Fibroblast of skin of abdomen (primary cell): ENCODE measurements at regions not wholly inside any gene's neighbourhood (a gene's known extent, or its start where the extent isn't known, plus 50 kb on each side); places are given as distances from the start of the nearest gene placed in this dataset.

Experiments
- DNase-seq: peaks from one replicate; pipeline ENCODE4 v3.0.0-alpha.2; 2013

DNA sequence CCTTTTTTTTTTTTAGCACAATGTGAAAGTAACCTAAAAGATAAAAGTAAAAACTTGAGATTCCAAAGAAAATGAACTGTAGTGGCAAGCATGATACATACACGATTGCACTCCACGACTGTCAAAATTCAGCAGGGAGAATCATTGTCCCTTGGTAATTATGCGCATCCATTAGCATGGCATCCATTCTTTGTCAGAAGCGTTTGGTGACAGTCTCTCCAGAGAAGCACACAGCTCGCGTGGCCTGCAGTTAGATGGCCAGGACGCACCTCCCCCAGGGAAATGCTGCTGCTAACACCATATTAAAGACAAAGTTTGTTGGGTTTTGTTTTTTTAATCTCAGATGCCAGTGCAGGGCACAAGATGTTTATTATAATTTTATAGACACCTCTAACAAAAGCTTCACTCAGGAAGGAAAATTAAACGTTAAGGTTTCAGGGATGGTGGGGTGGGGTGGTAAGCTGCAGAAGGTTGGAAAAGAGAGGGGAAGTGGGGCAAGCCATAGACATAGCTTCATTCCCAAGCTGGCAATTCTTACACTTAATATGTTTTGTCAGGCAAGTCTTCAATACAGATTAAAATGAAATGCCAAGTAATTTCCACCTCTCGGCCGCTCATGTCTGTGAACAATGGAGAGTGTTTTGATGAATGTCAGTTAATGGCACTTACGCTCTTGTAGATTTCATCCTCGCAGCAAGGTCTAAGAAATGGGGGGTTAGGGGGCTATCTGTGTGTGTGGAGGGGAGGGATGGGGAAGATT lies 142.8 kb upstream of the TOPAZ1 start:
- DNase-seq = no peak

DNA sequence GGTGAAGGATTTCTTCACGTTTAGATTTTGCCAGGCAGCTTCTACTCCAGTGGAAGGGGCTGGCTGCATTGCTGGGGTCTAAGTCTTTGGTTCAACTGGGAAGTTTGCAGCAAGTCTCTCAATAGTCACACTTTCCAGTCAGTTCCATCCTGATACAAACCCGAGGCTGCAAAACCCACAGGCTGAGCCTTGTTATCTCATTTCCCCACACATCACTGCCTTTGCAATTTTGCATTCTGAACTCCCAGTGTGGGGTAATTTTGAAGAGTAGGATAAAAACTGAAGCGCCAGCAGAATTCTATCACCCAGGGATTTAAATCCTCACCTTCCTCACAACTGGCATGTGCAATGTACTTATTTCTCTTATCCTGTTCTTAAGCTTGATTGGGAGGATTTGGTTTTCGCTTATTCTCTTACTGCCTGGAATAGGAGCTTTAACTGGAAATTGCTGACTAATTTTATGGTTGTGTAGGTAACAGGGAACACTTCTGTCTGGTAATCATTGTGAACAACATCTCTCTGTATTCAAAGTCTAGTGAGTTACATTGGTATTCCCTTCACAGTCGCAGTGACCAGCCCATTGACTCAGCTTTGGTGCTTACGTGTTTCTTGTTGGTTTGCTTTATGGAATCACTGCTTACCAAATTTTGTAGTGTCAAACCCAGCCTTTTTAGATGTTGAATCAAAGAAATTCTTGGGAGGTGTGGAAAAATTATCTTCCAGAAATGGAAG lies 142.0 kb upstream of the TOPAZ1 start:
- no peak for DNase-seq

DNA sequence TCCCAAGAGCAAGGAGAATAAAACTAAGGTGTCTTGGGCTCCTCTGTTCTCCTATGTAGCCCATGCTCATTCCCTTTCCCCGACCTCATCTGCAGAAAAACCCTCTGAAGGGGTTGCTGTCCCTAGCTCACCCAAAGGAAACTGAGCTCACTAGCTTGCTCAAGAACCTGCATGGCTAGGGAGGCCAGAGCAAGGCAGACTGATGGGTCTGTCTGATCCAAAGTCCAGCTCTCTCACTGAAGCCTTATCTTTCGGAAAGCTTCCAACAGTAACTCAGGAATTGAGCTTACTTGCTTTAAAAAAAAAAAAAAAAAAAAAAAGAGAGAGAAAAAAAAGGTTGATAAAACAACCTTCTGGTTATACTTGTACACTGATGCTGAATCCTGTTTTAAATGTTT lies 141.4 kb upstream of the TOPAZ1 start:
- no peak for DNase-seq

DNA sequence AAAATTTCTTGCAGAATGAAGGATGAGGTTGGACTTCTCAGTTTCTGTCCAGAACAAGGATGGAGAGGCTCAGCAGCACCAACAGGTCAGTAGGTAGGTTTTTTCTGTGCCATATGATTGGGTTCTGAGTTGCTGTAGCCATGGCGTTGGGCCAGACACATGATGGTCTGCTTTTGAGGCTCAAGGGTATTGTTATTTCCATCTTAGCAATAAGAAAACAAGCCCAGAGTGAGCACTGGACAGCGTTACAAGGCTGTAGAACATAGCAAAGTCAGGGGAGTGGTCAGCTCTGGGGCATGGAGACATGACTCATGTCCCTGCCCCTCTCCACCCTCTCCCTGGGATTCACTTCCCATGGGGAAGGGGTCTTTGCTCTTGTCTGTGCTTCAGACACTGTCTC lies 137.6 kb upstream of the TOPAZ1 start:
- DNase-seq = no peak

DNA sequence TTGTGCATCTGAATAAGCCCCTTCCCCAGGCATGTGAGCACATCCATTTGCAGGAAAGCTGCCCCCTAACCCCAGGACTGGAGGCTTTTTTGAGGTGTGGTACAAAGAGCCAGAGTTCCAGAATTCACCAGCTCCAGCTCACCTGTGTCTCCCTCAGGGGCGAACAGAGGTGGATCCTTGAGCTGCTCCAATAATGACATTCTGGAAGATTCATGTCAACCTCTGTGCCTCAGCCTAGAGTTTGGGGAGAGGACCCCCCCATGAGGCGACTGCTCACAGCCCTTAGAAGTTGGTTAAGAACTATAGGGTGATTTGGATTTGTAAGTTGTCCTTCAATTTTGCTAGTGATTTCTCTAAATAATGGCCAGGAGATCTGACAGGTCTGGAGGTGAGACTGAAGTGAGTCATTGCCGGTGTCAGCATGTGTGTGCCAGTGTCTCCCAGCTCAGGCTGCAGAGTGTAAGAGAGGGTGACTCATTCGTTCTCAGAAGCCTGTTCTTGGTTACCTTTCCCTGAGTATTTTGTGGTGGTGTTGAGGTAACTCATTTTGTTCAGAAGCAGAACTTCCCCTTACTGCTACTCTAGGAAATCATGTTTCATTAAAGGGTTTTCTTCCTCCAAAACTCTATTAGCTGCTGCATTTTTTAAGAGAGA lies 136.9 kb upstream of the TOPAZ1 start:
- DNase-seq = peak; percentile 45

DNA sequence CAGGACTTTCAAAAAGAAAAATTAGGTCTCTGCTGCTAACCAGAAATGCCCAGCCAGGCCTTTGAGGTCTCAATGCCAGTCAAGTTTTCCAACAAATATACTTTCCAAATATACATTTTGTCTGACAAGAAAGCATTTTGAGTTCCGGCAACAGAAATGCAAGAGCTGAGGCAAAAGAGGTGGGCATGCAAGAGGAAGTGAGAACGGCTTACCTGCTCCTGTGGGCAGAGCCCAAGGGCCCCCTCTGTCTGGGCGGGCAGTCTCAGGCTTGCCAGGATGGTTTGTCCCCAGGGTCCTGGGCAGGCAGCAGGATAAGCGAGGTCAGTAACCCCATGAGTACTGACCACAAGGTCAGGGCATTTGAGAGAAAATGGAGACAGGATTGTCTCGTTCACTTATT lies 136.1 kb upstream of the TOPAZ1 start:
- DNase-seq = no peak

DNA sequence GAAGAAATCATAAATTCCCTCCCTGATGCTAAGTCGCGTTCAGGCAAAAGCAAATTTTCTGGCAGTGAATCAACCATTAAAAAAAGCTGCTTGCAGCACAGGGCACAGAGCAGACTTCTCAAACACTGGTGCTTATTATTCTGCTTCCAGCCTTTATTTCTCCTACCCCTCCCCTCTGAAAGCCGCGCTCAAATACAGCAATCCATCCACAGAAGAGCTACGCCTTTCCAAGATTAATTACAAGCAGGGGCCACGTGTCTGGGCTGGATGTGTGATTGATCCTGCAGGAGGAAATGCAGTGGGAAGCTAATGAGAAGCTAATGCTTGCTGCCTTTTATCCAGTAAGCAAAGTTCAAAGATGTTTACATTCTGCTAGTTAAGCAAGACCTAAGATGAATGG lies 134.9 kb upstream of the TOPAZ1 start:
- DNase-seq = no peak

DNA sequence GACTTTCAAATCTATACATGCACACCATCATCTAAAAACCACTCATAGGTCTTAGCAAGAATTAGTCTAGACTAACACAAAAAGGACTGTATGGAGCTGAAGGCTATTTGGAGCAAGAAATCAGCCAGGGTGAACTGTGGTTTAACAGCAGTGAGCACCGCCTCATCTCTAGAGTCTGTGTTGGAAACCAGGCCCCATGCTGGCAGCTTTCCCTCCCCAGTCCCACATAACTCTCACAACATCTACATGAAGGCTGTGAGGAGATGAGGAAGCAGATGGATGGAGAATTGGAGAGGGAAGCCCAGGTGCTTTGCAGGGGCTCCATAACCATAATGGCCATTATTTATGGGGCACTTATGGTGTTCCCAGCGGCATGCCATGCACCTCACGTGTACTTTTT lies 133.2 kb upstream of the TOPAZ1 start:
- no peak for DNase-seq

DNA sequence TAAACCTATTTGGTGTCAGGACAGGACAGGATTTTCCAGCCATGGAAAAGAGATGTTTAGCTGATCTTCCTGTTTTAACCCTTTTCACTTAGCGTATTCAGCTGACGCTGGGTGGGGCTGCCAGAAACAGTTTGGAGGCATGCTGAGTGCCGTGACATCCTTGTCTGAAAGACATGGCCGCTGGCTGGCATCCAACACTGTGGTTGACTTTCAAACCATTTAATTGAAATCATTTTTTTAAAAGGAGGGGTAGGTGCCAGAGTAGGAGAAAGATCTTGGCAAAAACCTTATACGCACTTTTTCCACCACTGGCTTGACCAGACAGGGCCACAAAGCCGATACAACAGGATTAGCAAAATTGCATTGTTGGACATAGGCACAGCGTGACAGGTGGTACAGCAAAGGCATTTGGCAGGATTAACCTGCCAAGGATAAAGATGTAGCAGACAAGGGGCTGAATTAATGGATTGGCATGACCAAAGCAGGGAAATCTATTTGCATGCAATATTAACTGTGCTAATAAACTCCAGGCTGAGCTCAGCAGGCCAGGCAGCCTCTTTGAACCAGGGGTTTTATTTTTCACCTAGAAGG lies 131.8 kb upstream of the TOPAZ1 start:
- DNase-seq = no peak

DNA sequence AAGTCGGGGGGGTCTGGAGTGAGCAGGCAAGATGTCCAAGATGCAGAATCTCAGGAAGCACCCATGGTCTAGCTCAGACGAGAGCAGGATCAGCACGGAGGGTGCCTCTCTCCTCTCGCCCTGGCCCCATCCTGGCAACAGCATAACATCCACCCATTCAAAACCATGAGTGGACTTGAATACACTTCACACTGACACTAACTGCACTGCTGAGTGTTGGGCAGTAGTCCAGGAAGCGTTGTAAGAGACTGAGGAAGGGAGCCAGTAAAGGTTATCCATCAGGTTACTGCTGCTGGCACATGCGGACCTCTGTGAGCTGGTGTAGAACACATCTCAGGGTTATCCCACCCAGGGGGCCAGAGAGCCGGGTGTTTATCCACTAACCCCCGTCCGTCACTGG lies 131.0 kb upstream of the TOPAZ1 start:
- DNase-seq = no peak

DNA sequence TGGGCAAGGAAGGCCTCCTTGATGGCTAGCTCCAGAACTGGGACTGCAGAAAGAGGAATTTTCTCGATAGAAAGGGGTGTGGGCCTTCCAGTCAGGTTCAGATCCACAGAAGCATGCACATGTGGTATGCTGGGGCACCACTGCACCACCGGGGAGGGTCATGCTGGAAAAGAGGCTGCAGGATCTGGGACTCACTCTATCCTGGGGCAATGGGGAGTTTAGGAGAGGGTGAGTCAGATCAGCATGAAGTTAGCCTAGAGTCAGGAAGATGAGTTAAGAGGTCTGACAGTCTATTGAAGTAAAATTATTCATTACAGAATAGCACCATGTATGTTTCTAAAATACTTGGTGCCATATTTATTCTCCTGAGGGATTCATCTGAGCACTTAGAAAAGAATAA lies 130.2 kb upstream of the TOPAZ1 start:
- no peak for DNase-seq

DNA sequence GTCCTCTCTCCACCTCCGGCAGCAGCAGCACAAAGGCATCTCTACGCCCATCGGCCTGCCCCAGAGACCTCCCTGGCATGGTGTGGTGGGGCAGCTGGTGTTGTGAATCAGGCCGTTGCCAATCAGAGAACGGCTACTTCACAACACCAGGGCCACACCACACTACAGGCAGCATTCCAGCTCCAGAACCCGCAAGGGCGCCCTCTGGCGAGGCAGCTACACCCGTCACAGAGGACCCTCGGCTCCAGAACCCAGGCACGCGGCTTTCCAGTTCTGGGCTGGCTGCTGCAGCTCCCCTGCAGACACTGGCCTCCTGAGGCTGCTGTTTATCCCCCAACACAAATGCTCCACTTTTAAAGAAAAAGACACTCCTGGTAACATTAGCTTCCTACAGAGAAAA lies 127.5 kb upstream of the TOPAZ1 start:
- DNase-seq = peak; percentile 9

DNA sequence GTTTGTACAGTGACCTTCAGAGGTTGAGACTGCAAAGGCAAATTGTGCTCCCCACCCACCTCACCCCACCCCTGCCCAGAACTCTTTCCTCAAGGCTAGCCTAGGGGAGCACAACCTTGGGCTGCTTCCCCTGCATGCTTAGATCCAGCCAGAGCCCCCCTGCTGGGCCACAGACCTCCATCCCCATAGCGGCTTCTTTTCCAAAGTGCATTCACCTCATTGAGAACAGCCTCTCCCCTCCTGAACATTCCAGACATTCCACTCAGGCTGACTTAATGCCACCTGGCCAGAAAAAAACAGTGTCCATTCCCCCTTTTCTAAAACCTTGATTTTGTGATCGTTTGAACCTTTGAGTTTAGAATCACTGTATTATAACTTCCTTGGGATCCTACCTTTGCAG lies 124.4 kb upstream of the TOPAZ1 start:
- DNase-seq = no peak

DNA sequence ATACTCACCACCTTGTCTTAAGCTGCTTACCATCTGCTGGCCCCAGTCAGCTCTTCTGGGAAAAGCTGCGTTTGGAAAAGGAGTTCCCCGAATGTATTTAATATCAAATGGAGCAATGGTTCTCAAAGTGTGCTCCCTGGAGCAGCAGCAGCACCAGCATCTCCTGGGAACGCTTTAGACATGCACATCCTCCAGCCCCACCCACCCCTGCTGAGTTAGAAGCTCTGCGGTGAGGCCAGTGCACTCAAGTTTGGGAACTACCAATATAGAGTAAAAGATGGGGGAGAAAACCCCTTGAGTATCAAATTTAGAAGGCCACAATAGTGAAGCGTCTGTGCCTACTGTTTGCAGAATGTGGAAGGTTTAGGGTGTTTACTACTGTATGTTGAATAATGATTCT lies 124.0 kb upstream of the TOPAZ1 start:
- DNase-seq = no peak

DNA sequence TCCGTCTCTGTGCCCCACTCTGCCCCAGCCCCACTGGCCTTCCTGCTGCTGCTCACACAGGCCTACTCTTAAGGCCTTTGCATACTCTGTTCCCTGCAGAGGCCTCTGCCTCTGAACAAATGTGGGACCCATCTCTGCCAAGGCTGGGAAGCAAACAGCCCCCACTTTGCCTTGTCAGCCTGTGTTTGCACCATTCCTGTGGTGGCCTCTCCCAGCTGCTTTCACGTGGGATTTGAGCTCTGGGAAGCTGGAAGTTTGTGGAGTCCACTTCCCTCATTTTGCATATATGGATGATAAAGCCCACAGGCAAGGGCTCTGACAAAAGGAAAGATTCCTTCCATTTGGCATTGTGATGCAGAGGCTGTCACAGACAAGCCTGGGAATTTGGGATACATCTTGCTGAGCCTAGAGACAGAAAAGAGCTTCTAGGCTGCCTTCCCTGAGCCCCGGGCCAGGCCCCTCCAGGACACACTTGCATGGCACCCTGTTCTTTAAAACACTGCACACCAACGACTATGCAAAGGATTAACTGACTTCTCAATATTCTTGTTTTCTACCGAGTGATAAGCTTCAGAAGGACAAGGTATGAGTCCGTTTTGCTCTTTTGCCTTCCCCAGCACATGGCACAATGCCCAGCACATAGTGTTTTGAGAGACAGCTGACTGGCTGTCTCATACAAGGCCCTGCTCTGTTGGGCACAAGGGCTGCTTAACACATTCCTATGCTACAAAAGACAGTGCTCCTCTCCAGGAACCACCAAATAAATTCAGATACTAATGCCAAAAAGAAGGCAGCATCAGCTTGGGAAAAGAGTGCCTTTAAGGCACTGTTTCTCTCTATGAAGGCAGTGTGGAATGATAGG lies 120.7 kb upstream of the TOPAZ1 start:
- DNase-seq = no peak

DNA sequence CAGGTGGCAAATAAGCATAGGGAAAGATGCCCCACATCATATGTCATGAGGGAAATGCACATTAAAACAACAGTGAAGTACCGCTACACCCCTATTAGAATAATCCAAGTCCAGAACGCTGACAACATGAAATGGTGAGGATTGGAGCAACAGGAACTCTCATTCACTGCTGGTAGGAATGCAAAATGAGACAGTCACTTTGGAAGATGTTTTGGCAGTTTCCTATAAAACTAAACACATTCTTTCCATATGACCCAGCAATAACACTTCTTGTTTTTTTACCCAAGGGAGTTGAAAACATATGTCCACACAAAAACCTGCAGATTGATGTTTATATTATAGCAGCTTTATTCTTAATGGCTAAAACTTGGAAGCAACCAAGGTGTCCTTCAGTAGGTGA lies 116.4 kb upstream of the TOPAZ1 start:
- peak; percentile 10 for DNase-seq

DNA sequence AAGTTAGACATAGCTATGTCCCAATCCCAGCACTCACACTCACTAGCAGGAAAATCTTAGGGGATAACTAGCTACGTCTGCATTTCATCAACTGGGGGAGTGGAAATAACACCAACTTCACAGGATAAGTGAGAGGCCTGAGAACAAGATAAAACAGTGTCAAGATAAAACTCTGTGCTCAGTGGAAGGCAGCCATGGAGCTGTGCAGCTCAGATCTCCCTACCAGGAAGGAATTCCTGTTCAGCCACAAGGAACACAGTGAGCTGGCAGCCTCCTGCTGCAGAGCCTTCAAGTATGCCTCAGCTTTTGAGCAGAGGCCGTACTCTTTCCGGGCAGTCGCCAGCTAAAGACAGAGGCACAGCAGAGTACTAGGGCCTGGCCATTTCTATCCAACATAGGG lies 115.8 kb upstream of the TOPAZ1 start:
- DNase-seq = peak; percentile 25

DNA sequence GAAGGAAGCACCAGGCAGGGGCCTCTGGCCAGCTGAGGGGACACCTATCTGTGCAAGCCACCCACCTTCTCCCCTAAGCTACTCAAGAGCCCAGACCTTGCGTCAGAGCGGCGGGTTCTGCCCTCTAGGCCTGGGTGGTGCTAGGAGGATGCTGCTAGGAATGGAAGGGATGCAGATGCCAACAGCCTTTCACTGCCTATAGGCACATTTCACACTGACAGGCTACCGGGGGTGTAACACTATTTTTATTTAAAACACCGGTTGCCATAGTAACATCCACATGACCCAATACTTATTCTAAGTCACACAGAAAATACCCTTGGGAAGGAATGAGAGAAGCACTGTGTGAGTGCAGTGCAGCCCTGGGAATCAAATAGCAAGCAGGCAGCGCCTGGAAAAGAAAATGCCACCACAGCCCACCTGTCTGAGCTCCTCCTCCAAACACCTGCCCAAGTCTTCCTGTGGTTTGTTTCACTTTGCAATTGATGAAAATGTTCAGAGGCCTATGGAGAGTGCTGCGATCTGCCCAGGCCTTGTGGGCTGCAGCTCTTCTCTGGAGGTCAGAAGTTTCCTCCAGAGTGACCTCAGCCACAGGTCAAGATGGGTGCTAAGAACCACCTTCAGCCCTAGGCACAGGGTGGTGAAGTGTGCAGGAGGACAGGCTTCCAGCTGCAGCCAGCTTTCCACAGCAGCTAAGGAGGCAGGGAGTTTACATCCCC lies 113.5 kb upstream of the TOPAZ1 start:
- no peak for DNase-seq

DNA sequence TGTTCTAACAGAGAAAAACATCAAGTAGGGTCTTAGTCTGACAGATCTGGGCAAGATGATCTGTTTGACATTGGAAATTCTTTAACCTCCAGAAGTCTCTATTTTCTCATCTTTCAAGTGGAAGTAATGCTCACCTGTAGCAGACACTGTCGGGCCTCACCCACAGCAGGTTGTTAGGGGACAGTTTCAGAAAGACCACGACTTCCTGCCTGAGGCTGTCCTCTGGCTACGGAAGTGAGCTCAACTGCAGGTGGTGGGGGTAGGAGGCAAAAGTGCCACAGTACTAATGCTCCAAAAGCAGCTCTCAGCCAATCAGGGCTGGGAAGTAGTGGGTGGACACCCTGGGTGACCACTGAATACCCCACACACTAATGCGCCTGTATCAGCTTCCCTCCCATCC lies 111.4 kb upstream of the TOPAZ1 start:
- DNase-seq = no peak

DNA sequence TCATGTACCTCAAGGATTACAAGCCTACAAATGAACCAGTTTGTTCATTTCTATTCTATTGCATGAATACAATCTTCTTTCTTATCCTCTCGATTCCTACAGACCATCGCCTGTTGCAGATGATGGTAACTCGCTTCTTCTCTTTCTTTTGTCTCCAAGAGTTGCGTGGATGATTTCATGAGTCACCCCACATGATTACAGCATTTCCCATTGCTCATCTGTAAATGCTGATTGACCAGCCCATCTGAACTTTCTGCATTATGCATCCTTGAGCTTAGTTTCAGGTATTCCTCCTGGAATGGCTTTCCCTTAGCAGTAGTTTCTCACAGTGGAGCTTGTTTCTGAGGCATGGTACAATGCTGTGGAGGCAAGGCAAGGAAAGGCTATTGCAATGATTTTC lies 109.6 kb upstream of the TOPAZ1 start:
- DNase-seq = no peak

DNA sequence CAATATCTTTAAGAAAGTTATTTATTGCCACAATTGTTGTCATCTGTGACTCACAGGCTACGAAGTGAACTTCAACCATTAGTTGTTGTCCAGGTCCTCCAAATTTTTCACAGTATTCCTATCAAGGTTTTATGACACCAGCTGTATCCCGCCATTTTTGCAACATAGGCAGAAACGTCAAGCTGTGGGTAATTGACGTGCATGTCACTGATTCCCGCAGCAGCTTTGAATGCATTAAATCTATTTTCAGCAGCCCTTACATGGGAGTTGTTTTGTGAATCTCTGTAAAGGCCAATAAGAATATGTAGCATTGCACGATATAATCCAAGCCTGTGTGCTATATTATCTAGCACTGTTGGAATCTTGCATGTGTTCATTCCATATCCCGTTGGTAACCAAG lies 109.1 kb upstream of the TOPAZ1 start:
- DNase-seq = no peak

DNA sequence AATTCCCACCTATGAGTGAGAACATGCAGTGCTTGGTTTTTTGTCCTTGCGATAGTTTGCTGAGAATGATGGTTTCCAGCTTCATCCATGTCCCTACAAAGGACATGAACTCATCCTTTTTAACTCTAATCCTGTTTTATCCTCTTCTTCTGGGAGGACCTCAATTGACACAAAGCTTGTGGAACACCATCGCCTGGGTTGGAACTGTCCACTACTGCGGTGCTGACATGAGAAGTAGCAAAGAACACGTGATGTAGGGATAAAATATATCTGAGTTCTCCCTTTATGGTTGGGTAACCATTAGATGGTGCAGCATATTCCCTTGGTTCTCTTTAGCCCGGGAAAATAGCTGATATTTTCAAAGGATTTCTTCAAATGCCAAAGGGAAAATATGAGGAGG lies 105.3 kb upstream of the TOPAZ1 start:
- no peak for DNase-seq
